NCI-H1092 treated with DMSO at 0.1 percent for 48 hours (cell line): ENCODE measurements at regions not wholly inside any gene's neighbourhood (a gene's known extent, or its start where the extent isn't known, plus 50 kb on each side); places are given as distances from the start of the nearest gene placed in this dataset.

Experiments
- DNase-seq: peaks from one replicate; lab custom pipeline; 2025; lab: John Stamatoyannopoulos, UW

GRCh38 chr2:105593221-105593967 is 151.3 kb upstream of the NCK2 start:
- DNase-seq = no peak

- DNase-seq = no peak
These were observed 152.4 kb upstream of the NCK2 start for GRCh38 chr2:105592288-105592687.

GRCh38 chr2:105590780-105591660 is 153.7 kb upstream of the NCK2 start:
- DNase-seq = no peak

- no peak for DNase-seq
These were observed 156.1 kb upstream of the NCK2 start for GRCh38 chr2:105588581-105588980.

- DNase-seq = no peak
These were observed 157.1 kb upstream of the NCK2 start for GRCh38 chr2:105587637-105588036.

- no peak for DNase-seq
These were observed 160.2 kb upstream of the NCK2 start for GRCh38 chr2:105584435-105585010.

GRCh38 chr2:105582952-105583660 is 161.6 kb upstream of the NCK2 start:
- no peak for DNase-seq

GRCh38 chr2:105581555-105581944 is 163.2 kb upstream of the NCK2 start:
- no peak for DNase-seq

- no peak for DNase-seq
These were observed 163.7 kb upstream of the NCK2 start for GRCh38 chr2:105580870-105581554.

- DNase-seq = no peak
These were observed 164.5 kb upstream of the NCK2 start for GRCh38 chr2:105580216-105580615.

GRCh38 chr2:105578166-105578565 is 166.5 kb upstream of the NCK2 start:
- DNase-seq = no peak

- DNase-seq = no peak
These were observed 166.9 kb upstream of the NCK2 start for GRCh38 chr2:105577762-105578161.

GRCh38 chr2:105576440-105577241 is 168.1 kb upstream of the NCK2 start:
- peak; percentile 27 for DNase-seq

- DNase-seq = no peak
These were observed 168.7 kb upstream of the NCK2 start for GRCh38 chr2:105576050-105576439.

- DNase-seq = no peak
These were observed 169.2 kb upstream of the NCK2 start for GRCh38 chr2:105575499-105576025.

- DNase-seq = no peak
These were observed 169.8 kb upstream of the NCK2 start for GRCh38 chr2:105574796-105575344.

GRCh38 chr2:105573910-105574655 is 170.6 kb upstream of the NCK2 start:
- DNase-seq = peak; percentile 6

- no peak for DNase-seq
These were observed 171.2 kb upstream of the NCK2 start for GRCh38 chr2:105573490-105573889.

- DNase-seq = no peak
These were observed 172.7 kb upstream of the FHL2 start for GRCh38 chr2:105571445-105571987.
